ENCODE measurements at regions not wholly inside any gene's neighbourhood (a gene's known extent, or its start where the extent isn't known, plus 50 kb on each side); places are given as distances from the start of the nearest gene placed in this dataset.

DNA sequence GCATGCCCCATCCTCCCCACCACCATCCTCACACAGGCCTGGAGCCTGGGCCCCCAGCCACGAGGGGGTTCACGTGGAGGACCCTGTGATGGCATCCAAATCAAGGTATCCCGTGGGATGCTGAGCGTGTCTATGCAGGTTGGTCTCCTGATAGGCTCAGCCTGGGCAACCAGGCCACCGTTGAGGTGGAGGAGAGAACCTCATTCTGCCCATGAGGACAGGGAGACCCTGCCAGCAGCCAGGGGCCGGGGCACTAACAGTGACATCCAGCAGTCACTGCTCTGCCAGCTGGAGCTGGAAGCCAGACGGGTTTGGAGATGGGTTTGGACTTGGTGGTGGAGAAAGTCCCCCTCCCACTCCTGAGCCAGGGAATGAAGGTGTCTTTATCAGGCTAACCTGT is 582.8 kb downstream of the MATN1 start:
- Histone ChIP-seq H3K9me3 (ENCODE audit: low read length) (no peaks in the 10 kb centered on the region), H3K4me3 (replicated peaks in 1 of 3; ENCODE audit: insufficient read depth in 1 of 3, low read depth in 2 of 3, low read length in 3 of 3) (no peak overlapping the region), H3K4me1 (ENCODE audit: insufficient read depth, low read length) (no peaks in the 10 kb centered on the region), H3K9ac (ENCODE audit: insufficient read depth, low read depth, low read length) (no peak overlapping the region), H3K36me3 (replicated peaks in 1 of 2; ENCODE audit: control insufficient read depth in 1 of 2, insufficient read depth in 2 of 2, low read length in 2 of 2) (no peaks in the 10 kb centered on the region), H3K27ac (ENCODE audit: extremely low read length, insufficient read depth, low read length) (no peak overlapping the region), H2AFZ (ENCODE audit: low read length) (no peak overlapping the region), H4K20me1 (ENCODE audit: insufficient read depth, low read length) (no peaks in the 10 kb centered on the region), H3K4me2 (ENCODE audit: low read depth, low read length) (no peak overlapping the region), H3K79me2 (ENCODE audit: insufficient read depth, low read length) (no peaks in the 10 kb centered on the region), H3K27me3 (ENCODE audit: control insufficient read depth in 1 of 2, insufficient read depth in 2 of 2, low read length in 2 of 2) (peaks cover 1 to 8% of the 10 kb centered on the region in 2 experiments; a peak in 2 of 5 replicates)
- ChIA-PET POLR2A (no interaction called here), CTCF (ENCODE audit: low intra/inter-chr PET ratio, low total read pairs) (no interaction called here)
- ATAC-seq (no peak), FAIRE-seq (no peak), DNase-seq (ENCODE audit: low spot score) (no peak)
- intact Hi-C loops (cut with micrococcal nuclease; ENCODE audit: unreplicated experiment), result no loop called here
- in situ Hi-C loops (cut with HindIII; ENCODE audit: extremely low pct_ligation_motif_present, low pct_unique_long_range_greater_than_20kb), result no loop called here
- WGBS (ENCODE audit: low lambda C conversion rate), result 17% methylated on average over 1 of the region's 7 CpGs
- no TSS peak for BruUV-seq (replicated peaks)
- TF ChIP-seq ZNF547 (CRISPR knock-in tag; IDR thresholded peaks at IDR 0.05) (no peak), ZBTB38 (CRISPR knock-in tag; IDR thresholded peaks at IDR 0.05) (no peak), RFXANK (CRISPR knock-in tag; IDR thresholded peaks at IDR 0.05) (no peak), ZNF296 (CRISPR knock-in tag; conservative IDR thresholded peaks at IDR 0.05) (no peak), ZNF782 (CRISPR knock-in tag; IDR thresholded peaks at IDR 0.05; ENCODE audit: borderline replicate concordance) (no peak), TBP (CRISPR knock-in tag; IDR thresholded peaks at IDR 0.05) (no peak), SMARCC2 (IDR thresholded peaks at IDR 0.05) (no peak), TCF7L2 (IDR thresholded peaks at IDR 0.05; ENCODE audit: low read depth, low read length) (no peak), ZFX (CRISPR knock-in tag; IDR thresholded peaks at IDR 0.05; ENCODE audit: low read depth) (no peak), ZNF672 (CRISPR knock-in tag; IDR thresholded peaks at IDR 0.05) (no peak), ZBTB42 (CRISPR knock-in tag; IDR thresholded peaks at IDR 0.05) (no peak)
- TF ChIP-seq, protein P1, sequence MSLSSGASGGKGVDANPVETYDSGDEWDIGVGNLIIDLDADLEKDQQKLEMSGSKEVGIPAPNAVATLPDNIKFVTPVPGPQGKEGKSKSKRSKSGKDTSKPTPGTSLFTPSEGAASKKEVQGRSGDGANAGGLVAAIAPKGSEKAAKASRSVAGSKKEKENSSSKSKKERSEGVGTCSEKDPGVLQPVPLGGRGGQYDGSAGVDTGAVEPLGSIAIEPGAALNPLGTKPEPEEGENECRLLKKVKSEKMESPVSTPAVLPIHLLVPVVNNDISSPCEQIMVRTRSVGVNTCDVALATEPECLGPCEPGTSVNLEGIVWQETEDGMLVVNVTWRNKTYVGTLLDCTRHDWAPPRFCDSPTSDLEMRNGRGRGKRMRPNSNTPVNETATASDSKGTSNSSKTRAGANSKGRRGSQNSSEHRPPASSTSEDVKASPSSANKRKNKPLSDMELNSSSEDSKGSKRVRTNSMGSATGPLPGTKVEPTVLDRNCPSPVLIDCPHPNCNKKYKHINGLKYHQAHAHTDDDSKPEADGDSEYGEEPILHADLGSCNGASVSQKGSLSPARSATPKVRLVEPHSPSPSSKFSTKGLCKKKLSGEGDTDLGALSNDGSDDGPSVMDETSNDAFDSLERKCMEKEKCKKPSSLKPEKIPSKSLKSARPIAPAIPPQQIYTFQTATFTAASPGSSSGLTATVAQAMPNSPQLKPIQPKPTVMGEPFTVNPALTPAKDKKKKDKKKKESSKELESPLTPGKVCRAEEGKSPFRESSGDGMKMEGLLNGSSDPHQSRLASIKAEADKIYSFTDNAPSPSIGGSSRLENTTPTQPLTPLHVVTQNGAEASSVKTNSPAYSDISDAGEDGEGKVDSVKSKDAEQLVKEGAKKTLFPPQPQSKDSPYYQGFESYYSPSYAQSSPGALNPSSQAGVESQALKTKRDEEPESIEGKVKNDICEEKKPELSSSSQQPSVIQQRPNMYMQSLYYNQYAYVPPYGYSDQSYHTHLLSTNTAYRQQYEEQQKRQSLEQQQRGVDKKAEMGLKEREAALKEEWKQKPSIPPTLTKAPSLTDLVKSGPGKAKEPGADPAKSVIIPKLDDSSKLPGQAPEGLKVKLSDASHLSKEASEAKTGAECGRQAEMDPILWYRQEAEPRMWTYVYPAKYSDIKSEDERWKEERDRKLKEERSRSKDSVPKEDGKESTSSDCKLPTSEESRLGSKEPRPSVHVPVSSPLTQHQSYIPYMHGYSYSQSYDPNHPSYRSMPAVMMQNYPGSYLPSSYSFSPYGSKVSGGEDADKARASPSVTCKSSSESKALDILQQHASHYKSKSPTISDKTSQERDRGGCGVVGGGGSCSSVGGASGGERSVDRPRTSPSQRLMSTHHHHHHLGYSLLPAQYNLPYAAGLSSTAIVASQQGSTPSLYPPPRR (CRISPR knock-in tag; IDR thresholded peaks at IDR 0.05; ENCODE audit: borderline replicate concordance), result no peak
- TF ChIP-seq, protein P2, sequence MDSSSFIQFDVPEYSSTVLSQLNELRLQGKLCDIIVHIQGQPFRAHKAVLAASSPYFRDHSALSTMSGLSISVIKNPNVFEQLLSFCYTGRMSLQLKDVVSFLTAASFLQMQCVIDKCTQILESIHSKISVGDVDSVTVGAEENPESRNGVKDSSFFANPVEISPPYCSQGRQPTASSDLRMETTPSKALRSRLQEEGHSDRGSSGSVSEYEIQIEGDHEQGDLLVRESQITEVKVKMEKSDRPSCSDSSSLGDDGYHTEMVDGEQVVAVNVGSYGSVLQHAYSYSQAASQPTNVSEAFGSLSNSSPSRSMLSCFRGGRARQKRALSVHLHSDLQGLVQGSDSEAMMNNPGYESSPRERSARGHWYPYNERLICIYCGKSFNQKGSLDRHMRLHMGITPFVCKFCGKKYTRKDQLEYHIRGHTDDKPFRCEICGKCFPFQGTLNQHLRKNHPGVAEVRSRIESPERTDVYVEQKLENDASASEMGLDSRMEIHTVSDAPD (CRISPR knock-in tag; IDR thresholded peaks at IDR 0.05), result no peak
- TF ChIP-seq, protein P3, sequence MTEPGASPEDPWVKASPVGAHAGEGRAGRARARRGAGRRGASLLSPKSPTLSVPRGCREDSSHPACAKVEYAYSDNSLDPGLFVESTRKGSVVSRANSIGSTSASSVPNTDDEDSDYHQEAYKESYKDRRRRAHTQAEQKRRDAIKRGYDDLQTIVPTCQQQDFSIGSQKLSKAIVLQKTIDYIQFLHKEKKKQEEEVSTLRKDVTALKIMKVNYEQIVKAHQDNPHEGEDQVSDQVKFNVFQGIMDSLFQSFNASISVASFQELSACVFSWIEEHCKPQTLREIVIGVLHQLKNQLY (CRISPR knock-in tag; IDR thresholded peaks at IDR 0.05), result no peak
- TF ChIP-seq, protein P4, sequence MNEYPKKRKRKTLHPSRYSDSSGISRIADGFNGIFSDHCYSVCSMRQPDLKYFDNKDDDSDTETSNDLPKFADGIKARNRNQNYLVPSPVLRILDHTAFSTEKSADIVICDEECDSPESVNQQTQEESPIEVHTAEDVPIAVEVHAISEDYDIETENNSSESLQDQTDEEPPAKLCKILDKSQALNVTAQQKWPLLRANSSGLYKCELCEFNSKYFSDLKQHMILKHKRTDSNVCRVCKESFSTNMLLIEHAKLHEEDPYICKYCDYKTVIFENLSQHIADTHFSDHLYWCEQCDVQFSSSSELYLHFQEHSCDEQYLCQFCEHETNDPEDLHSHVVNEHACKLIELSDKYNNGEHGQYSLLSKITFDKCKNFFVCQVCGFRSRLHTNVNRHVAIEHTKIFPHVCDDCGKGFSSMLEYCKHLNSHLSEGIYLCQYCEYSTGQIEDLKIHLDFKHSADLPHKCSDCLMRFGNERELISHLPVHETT (CRISPR knock-in tag; conservative IDR thresholded peaks at IDR 0.05), result no peak
- TF ChIP-seq, protein P5, sequence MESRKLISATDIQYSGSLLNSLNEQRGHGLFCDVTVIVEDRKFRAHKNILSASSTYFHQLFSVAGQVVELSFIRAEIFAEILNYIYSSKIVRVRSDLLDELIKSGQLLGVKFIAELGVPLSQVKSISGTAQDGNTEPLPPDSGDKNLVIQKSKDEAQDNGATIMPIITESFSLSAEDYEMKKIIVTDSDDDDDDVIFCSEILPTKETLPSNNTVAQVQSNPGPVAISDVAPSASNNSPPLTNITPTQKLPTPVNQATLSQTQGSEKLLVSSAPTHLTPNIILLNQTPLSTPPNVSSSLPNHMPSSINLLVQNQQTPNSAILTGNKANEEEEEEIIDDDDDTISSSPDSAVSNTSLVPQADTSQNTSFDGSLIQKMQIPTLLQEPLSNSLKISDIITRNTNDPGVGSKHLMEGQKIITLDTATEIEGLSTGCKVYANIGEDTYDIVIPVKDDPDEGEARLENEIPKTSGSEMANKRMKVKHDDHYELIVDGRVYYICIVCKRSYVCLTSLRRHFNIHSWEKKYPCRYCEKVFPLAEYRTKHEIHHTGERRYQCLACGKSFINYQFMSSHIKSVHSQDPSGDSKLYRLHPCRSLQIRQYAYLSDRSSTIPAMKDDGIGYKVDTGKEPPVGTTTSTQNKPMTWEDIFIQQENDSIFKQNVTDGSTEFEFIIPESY (CRISPR knock-in tag; IDR thresholded peaks at IDR 0.05), result no peak
